ENCODE measurements at regions not wholly inside any gene's neighbourhood (a gene's known extent, or its start where the extent isn't known, plus 50 kb on each side); places are given as distances from the start of the nearest gene placed in this dataset.
"Not testable (repeated sequence)": the region's sequence is repeated elsewhere in the genome, so short reads cannot be mapped to it uniquely, and the experiment has no call there.

DNA sequence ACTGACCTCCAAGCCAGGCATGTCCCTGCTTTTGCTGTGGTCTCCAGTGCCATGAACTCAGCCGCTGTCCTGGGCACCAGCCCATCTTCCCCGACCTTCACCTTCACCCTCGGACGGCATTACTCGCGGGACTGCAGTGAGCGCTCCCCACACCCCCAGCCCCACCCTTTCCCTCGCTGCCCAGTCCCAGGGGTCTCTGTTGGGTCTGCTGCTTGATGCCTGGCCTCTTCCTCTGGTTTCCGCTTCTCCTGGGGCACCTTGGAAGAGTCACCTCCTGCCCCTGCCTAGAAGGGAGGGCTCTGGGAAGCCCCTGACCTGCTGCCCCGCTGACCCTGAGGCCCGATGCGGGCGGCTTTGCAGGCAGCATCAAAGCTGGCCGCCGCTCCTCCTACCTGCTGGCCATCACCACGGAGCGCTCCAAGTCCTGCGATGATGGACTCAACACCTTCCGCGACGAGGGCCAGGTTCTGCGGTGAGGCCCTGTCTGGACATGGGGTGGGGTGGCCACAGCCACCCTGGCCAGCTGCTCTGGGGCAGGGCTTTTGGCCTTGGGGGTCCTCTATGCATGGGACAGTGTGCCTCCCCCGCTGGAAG, 102.3 kb downstream of the ZNF267 start:
- not testable (repeated sequence) for TF ChIP-seq CTCF (IDR thresholded peaks at IDR 0.05; ENCODE audit: low read depth, low read length, poor library complexity, severe bottlenecking); EZH2phosphoT487 (IDR thresholded peaks at IDR 0.05; ENCODE audit: borderline replicate concordance, low read length)

All from DOHH2 (cell line).